HG03139 (cell line): ENCODE measurements at regions not wholly inside any gene's neighbourhood (a gene's known extent, or its start where the extent isn't known, plus 50 kb on each side); places are given as distances from the start of the nearest gene placed in this dataset.
"Not testable (repeated sequence)": the region's sequence is repeated elsewhere in the genome, so short reads cannot be mapped to it uniquely, and the experiment has no call there.

Experiments
- ATAC-seq: cut with Tn5 transposase; IDR thresholded peaks from one replicate; pipeline ENCODE4 v1.9.1; 2021; ENCODE audit not compliant: unreplicated experiment

- ATAC-seq, result no peak
These were observed 130.5 kb downstream of the IRX5 start for GRCh38 chr16:55061126-55061525.

- no peak for ATAC-seq
These were observed 131.8 kb downstream of the IRX5 start for GRCh38 chr16:55062442-55062841.

DNA sequence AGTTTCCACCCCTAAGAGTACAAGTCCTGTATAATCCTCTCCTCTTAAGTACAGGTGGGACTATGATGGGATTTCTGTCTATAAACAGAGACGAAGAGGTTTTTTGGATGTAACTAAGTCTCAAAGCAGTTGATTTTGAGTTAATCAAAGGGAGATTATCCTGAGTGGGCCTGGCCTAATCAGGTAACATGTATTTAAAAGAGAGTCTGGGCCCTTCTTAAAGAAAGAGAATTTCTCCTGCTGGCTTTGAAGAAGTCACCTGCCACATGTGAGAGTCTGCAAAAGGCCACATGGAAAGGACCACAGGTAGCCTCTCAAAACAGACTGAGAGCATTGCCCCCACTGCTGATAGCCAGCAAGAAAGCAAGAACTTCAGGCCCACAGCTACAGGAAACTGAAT, 142.3 kb downstream of the IRX5 start:
- no peak for ATAC-seq

DNA sequence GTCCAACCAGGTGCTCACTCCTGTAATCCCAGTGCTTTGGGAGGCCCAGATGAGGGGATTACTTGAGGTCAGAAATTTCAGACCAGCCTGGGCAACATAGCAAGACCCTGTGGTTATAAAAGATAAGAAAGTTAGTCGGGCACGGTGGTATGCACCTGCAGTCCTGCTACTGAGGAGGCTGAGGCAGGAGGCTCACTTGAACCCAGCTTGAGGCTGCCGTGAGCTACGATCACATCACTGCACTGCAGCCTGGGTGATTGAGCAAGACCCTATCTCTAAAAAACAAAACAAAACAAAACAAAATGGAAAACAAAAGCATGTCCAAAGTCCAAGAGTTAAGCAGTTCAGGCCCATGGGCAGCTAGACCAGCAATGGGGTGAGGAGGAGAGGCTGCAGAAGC, 143.2 kb downstream of the IRX5 start:
- no peak for ATAC-seq

GRCh38 chr16:55075208-55075607, 144.5 kb downstream of the IRX5 start:
- ATAC-seq, result not testable (repeated sequence)

DNA sequence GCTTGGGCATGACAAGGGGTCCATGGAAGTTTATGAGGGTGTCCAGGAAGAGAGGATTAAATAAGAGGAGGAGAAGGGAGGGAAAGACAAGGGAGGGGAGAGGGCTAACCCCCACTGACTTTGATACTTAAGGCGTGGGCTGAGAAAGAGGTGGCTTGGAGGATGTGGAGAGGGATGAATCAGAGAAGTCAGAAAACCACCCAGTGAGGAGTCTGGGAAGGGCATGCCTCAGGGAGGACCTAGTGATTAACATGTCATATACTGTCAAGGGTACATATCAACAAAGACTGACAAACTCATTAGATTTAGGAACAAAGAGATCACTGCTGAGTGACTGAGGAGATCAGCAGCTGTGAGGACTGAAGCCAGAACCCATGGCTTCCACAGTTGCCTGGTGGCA, 145.4 kb downstream of the IRX5 start:
- ATAC-seq, result no peak

GRCh38 chr16:55077266-55077665, 146.6 kb downstream of the IRX5 start:
- ATAC-seq, result no peak

GRCh38 chr16:55078153-55078552, 147.5 kb downstream of the IRX5 start:
- ATAC-seq, result no peak

GRCh38 chr16:55078699-55079410, 148.2 kb downstream of the IRX5 start:
- no peak for ATAC-seq

DNA sequence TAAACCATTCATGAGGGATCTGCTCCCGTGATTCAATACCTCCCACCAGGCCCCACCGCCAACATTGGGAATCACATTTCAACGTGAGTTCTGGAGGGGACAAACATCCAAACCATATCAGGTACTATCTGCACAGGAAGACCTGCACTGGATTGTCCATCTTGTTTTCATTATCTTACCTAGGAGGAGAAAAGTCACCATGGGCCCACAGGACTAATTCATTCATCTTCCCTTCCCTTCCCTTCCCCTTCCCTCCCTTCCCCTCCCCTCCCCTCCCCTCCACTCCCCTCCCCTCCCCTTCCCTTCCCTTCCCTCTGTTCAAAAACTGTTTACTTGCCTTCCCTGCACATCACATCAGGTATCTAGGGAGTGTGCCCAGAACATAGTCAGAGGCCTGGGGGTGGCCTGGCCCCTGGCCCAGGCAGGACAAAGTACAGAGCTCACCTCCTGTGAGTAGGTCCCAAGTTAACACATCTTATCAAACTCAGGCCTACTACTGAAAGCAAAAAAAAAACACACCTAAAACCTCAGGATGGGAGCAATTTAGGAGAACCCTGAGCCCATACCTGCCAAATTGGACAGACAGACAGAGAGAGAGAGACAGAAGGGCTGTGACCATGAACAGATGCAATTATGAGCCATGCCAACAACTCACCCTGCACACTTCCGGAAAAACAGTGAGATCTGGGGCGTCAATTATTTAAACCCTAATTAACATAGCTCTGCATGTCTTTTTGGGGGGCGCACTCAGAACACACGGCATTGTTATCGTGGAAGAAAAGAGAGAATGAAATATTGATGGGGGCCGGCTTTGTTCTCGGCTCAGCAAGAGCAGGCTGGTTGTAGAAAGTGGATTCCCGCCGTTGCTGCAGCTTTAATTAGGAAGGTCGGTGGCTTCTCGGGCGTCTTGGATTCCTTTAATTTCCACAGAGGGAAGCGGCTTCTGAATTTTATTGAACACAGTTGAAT, 151.2 kb downstream of the IRX5 start:
- ATAC-seq, result no peak

DNA sequence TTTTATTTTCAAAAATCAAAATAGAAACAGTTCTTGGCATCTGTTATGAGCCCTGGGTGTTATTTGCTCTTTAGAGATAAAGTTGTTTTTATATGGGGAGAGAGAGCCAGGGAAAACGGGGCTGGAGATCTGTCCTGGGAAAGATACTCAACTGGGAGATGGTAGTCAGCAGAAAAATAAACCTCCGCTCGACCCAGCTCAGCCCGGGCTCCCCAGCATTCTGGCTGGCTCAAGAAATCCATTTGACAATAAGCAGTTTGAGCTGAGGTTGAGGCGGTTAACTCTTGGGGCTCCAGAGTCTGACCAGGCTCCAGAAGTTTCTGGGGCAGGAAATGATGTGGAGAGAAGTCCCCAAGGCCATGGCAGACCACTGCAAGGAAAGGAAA, 151.9 kb downstream of the IRX5 start:
- no peak for ATAC-seq

DNA sequence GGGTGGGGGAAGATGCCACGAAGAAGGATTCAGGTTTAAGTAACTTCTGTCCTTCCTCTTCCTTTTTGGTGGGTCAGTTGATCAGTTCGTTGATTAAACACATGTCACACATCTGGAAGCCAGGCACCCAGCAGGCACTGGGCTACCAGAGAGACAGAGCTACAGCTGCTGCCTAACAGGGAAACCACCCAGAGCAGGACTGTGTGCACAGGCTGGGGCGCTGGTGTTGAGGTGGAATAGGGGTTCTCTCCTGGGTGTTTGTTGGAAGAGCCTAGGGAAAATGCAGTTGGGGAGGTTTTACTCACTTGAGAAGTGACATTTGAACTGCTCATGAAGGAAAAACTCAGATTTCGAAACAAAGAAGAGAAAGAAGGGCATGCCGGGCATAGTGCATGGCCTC, 152.4 kb downstream of the IRX5 start:
- ATAC-seq, result no peak

DNA sequence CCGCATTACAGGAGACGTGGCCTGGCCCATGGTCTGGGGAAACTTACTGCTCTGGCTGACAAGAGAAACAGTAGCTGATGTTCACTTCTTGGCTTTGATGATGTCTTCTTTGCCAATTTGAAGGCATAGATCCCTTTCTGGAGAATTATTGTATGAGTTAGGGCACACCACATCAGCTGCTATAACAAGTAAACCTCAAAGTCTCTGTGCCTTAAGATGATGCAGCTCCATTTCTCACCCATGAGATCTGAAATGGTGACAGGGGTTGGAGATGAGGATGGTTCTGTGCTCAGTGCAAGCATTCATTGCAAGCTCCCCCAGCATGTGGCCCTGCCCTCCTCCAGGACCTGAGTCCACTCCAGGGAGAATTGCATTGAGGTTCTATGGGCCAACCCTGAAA, 157.4 kb downstream of the IRX5 start:
- ATAC-seq, result no peak

DNA sequence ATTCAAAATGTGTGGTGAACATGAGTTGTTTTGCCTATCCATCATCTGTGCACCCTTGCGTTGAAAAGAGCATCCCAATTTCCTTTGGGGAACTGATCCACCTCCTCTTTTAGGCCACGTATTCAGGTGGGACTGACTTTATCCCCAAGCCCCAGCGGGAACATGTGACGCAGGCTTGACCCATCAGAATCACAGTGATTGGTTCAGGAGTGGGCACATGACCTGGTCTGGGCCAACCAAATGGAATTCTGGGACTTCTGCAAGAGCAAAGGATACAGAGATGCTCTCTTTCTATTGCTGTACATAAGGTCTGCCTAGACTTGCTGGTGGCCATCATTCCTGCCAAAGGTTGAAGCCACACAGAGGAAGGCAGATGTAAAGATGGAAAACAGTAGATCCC, 158.9 kb downstream of the IRX5 start:
- no peak for ATAC-seq

DNA sequence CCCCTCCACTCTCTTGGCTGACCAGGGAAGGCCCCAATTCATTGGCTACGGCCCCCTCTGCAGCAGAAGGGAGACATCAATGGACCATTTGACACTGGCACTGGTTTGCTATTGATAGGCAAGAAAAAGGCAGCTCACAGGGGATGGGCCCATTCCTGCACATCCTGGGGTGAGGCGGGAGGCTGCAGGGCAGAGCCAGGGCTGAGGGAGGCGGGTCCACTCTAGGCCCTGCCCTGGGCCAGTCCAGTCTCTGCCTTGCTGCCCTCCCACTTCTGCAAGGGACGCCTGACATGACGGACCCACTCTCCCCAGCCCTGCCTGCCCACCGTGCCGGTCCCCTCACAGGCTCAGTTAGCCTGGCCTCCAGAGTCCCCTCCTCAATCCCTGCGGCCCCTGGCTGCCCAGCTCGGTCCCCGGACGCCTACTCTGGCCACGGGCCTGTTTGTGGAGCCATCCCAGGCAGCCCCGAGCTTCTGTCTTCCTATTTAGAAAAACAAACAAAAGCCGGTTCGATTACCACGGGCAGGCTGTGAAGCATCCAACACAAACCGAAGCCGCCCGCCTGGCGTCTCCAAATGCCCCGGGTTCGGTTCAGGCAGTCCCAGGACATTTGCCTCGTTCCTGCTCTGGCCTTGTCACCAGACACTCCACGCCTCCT, 160.7 kb downstream of the IRX5 start:
- ATAC-seq, result no peak

DNA sequence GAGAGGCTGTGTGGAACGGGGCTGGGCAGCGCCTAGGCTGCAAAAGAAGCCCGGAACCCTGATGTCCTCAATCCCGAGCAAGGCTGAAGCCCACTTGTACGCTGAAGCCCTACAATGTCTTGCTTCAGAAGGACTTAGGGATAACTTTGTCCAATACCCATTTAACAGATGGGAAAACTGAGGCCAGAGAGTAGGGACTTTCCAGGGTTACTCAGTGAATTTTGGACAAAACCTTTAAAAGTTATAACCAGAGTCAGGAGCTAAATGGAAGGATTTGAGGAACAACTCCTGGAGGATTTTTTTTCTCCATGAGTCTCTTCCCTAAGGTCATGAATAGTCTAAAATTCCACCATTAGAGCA, 161.2 kb downstream of the IRX5 start:
- no peak for ATAC-seq

DNA sequence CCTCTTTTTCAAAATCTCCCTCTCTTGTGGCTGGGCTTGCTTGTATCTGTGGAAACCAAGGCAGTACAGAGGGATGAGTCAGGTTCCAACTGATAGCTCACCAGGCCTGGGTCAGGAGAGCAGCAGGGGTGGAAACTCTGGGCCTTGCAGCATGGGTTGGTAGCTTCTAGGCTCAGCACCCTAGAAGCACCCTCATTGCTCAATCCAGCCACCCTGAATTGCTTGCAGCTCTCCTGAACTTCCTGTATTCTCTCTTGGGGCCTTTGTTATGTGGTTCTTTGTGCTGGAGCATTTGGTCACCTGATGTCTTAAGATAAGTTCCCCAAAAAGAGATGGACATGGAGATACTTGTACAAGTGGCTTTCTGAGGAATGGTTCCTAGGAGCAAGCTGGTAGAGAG, 169.4 kb downstream of the IRX5 start:
- no peak for ATAC-seq

GRCh38 chr16:55101026-55101425, 170.4 kb downstream of the IRX5 start:
- no peak for ATAC-seq

- ATAC-seq, result no peak
These were observed 171.4 kb downstream of the IRX5 start for GRCh38 chr16:55102077-55102476.

DNA sequence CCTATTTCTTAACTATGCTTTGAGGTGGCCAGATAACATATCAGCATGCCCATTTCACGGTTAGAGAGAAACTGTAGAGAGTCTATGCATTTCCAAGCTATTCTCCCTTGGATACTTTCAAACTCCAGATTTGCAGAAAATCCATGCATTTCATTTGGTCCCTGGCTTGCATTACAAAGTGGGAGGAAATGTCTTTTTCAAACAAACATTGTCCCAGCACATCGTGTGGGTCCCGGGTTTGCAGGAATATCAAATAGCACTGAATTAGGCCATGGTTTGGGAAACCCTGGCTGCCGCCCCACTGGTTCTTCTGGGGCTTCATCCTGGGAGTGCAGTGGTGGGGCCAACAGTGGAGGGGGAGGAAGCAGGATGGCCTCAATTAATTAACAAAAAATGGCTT, 171.9 kb downstream of the IRX5 start:
- no peak for ATAC-seq

DNA sequence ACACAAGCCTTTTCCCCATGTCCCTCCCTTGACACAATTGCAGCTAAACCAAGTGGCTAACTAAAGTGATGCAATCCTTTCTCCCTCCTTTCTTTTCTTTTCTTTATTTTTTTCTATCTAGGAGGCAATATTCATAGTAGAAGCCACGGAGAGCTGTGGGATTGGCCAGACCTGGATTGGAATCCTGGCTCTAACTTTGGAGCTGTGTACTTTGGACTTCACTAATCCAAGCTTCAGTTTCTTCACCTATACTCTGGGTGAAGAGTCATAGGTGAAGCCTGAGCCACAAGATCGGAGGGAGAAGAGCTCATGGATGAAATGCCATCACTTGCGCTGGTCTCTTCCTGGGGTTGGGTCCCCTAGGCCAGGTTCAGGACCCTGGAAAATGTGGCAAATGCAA, 177.2 kb downstream of the IRX5 start:
- no peak for ATAC-seq

DNA sequence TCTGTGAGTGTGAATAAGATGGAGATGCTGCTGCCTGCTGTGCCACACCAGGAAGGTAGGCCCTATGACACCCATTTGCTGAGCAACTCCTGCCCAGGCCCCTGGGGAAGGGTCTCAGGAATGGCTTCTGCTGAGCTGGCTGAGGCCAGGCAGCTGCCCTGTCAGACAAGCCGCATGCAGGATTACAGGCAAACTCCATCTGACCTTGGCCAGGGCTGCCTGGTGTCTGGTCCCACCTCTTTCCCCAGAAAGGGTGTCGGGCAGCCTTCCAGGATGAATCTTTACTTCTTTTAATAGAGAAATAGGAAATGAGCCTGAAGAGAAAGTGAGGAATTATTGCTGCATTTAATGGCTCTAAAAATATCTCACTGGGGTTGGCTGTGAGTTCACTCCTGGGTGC, 182.5 kb downstream of the IRX5 start:
- ATAC-seq, result no peak
